Hematopoietic multipotent progenitor cell treated with erythropoietin and hydrocortisone succinate and interleukin-3 and kit ligand, for 4 days (in vitro differentiated cells): ENCODE measurements at regions not wholly inside any gene's neighbourhood (a gene's known extent, or its start where the extent isn't known, plus 50 kb on each side); places are given as distances from the start of the nearest gene placed in this dataset.

Experiments used
- DNase-seq: peaks from one replicate; pipeline ENCODE4 v3.0.0-alpha.2; 2015

DNA sequence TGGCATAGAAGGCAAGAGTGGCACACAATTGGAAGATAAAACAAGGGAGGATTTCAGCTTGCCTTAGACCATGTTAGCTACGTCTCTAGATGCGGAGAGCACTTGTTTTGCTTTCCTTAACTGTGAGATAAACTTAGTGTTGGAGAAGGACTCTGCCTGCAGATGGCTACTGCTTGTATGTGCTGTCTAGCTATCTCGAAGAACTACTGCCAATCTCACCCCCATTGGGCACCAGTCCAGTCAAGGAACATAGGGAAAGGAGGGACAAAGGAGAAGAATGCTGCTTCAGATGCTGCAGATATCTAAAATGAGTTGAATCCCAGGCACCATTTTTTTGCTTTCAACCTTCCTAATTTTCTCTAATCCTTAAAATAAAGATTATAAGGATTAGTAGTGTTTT is 726.0 kb upstream of the ARGLU1 start:
- DNase-seq, result no peak

DNA sequence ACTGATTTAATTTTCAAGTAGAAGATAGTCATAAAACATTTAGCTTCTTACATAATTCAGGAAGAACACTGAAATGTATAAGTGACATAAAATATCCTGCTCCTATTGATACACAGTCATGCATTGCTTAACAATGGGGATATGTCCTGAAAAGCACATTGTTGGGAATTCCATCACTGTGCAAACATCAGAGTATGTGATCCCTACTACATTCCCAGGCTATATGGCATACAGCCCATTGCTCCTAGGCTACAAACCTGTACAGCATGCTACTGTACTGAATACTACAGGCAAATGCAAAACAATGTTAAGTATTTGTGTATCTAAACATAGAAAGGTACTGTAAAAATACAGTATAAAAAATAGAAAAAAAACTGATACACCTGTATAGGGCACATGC is 723.9 kb upstream of the ARGLU1 start:
- no peak for DNase-seq

DNA sequence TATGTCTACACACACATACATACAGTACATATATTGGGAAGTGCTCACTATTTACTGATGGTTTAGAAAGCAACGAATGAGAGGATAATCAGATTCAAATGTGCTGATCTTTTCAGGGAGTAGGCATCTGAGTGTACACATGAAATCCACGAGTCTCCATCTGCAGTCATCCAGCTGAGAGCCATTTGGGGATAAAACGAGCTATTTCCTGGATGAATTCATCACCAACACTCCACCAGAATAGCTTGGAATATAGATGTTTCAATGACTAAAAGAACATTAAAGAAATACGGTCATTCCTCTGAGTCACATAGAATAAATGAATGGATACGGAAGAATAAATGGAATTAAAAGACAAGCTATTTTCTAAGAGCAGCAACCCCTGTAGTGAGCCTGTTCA is 721.6 kb upstream of the ARGLU1 start:
- DNase-seq, result no peak

DNA sequence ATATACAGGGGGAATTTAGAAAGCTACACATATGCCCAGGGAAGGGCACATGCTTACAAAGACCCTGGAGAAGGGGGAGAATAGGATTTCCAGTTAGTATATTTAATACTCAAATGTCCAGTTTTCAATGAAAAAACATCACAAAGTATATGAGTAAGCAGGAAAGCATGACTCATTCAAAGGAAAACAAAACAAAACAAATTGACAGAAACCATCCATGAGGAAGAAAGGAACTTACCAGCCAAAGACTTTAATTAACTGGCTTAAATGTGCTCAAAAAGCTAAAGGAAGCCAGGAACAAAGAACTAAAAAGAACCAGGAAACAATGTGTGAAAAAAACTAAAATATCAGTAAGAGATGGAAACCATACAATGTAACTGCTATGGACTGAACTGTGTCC is 716.2 kb upstream of the ARGLU1 start:
- DNase-seq, result no peak

DNA sequence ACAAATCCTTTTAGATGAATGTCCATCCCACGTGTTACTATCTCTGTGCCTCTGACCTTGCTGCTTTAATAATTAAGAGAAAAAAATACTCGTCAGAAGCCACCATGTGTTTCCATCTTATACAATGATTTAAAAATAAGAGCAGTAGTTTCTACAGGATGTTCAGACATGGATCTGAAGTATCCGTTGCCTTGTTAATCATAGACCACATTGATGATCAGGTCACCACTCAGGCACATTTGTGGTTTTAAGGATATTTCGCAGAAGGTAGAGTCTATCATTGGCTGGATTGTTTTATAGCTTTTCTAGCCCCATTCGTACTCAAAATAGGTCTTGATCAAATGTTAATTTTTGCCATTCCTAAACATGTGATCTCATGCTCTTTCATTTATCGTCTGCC is 710.0 kb upstream of the ARGLU1 start:
- DNase-seq, result no peak

DNA sequence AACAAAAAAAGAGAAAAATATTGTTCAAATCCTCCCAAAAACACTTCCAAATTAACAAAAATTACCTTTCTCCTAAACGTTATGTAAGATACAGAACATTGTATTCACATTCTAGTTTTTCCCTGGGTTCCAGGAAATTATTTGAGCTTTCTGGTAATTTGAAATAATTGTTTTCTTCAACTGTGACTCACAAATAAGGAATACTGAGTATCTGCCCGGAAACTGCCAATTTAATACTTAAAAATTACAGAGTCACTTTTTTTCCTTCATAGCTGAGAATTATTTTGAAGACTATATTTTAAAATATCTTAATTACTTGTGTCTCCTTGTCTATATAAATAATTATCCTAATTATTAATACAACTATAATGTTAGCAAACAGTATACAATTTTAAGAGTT is 709.0 kb upstream of the ARGLU1 start:
- DNase-seq, result no peak

DNA sequence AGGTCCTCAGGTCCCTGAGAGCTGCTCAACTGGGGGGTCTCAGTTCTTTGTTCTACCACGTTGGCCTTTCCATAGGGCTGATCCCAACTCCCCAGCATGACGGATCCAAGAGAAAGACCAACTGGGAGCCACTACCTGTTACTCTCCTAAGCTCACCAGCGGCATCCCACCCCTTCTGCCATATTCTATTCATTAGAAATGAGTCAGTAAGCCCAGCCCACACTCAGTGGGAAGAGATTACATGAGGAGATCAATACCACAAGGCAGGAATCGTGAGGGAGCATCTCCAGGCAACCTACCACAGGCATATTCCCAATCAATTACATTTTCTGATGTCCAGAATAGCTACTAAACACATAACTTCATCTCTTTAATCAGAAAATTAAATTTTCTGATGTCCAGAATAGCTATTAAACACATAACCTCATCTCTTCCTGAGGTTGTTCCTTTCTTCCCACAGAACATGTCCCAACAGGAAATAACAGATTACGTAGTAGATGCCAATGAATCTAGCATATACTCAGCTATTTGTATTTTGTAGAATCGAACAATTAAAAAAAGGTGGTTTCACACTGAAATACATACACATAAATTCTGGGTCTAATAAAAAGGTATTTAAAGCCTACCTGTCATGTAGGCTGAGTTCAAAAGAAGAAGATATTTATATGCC is 708.1 kb upstream of the ARGLU1 start:
- DNase-seq, result no peak

DNA sequence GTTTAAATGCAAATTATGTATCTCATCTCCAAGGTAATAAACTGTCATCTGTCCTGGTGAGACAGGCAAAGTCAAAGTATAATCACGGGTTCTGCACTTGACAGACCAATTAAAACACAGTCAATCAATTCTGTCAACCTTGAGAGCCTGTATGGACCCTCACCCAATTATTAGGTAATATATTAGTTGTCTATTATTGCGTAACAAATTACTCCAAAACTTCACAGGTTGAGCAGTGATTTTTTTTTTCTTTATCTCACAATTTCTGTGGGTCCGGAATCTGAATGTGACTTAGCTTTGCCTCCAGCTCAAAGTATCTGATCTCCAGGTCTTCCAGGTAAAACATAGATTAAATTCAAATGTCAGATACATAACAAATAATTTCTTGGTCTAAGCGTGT is 707.4 kb upstream of the ARGLU1 start:
- no peak for DNase-seq

DNA sequence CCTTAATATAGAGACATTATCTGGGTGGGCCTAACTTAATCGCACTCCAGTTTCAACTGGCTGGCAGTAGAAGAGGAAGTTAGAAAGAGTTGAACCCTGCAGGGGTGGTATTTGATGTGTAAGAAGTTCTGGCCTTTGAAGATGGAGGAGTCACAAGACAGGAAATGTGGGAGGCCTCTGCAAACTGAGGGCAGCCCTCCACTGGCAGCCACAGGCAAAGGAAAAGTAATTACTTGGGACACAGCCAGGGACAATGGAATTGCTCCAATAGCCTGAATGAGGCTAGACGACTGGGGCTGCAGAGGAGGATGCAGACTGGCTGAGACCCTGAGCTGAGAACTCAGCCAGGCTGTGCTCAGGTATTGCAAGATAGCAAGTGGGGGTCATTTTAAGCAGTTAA is 703.3 kb upstream of the ARGLU1 start:
- no peak for DNase-seq

DNA sequence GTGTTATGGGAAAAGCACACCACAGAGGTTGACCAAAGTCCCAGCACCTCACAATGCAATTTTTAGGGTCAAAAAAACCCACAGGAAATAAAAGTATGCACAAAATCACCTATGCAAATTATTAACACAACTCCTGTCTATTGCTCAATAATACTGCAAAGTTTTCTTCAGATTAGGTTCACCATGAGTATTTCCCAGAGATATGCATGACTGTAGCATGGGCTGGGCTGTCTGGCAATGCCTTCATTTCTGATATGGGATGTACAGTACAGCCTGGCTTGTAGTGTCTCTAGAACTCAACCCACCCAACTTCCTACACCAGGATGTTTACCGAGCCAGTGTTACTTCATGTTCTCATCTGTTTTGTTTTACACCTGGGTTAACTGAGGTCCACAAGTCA is 698.7 kb upstream of the ARGLU1 start:
- no peak for DNase-seq

DNA sequence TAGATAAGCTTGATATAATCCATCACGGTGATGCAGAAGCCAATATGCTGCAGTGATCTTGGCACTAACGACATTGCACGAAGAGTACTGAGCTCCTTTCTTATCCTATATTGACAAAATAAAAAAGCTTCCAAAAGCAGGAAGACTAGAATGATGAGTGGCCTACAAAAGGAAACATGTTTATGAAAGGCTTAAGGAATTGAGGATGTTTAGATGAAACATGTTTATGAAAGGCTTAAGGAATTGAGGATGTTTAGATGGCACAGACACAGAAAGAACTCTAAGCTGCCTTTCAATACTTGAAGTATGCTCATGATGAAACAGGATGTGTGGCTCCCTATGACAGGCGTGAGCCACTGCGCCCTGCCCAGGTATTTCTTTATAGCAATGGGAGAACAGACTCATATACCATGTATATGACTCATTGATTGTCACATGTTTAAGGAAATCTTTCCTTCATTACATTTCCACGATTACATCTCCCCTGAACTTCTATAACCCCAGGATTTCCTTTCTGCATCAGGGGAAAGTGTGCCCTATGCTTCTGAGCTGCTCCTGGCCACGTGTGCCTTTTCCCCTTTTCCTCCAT is 690.8 kb upstream of the ARGLU1 start:
- no peak for DNase-seq

DNA sequence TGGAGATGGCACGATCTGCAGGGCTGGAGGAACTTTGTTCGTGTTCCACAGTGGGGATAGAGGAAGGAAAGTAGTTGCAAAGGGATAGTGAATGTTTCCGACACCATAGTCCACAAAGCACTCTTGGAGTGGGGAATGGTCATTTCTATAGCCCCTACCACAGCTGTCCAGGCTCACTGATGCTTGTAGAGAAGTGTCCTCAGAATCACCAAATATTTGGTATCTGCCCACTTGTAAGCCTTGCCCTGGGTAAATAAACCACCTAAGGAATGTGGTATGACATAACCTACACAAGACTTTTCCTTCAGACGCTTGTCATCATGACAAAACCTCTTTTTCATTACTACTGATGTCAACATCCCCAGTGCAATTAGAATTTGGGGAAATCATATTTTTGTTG is 686.5 kb upstream of the ARGLU1 start:
- DNase-seq, result no peak

DNA sequence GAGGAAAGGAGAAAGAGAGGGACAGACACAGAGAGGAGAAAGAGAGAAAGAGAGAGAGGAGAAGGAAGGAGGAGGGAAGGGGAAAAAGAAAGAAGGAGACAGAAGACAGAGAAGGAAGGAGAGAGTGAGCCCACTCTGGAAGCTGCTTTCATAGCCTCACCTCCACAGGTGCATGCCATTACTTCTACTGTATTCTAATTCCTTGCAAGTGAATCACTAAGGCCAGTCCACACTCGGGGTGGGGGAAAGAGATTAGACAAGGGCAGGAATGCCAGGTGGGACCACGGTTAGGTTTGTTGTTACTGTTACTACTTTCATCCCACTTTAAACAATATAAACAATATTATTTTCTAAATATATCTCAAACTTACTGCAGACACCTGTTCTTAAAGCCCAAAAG is 684.5 kb upstream of the ARGLU1 start:
- no peak for DNase-seq

DNA sequence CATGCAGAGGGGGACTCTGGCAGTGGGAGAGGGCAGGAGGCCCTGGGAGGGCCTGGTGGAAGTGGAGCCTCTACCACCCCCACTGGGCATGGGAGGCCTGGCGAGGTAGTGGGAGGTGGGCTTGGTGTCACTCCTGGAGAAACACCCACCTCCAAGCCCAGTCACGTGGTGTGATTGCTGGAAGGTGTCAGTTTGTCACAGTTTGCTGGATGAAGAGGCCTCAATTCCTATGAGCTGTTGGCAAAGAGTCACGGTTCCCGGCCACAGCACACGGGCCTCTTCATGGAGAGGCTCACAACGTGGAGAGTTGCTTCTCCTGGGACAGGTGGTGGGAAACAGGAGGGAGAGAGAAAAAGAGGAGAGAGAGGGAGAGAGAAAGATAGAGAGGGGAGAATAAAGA is 684.1 kb upstream of the ARGLU1 start:
- DNase-seq, result no peak

DNA sequence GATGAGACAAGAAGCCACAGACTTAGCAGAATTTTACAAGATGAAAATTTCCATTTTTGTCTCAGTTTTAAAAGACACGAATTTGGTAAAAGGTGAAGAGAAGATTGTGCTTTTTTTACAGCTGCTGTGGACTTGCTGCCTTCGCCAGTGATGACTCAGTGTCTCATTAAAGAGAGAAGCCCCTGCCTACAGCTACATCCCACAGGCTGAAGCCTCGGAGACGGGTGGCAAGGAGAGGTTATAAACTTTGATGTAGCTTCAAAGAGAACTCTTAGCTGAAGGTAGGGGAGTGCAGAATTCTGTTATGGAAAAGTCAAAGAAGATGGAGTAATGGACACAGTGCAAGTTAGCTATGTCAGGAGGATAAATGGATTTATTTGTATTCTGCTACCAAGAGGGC is 683.4 kb upstream of the ARGLU1 start:
- DNase-seq, result no peak

DNA sequence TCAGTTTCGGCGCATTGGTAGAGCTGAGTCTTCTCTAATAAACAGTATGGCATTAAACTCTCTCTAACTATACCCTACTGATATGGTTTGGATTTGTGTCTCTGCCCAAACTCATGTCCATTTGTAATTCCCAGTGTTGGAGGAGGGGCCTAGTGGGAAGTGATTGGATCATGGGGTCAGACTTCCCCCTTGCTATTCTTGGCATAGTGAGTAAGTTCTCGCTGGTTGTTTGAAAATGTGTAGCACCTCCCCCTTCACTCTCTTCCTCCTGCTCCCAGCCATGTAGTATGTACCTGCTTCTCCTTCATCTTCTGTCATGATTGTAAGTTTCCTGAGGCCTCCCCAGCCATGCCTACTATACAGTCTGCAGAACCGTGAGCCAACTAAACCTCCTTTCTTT is 682.7 kb upstream of the ARGLU1 start:
- no peak for DNase-seq

DNA sequence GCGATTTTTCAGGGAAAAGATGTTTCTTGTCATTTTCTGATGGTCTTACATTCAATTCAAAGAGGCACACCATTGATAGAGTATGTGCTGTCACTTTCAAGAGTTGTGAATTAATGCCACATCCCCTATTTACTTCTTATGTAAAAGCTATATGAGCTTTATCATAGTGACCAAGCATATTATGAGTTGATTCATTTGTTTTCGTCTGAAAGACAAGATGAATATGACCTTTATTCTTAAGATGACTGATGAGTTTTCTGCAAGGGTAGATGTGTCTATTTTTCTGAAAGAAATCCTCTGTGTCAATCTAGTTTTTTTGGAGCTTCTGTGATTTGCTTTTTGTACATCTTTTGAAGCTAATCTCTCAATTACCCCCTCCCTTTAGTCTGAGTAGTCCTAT is 676.3 kb upstream of the ARGLU1 start:
- DNase-seq, result no peak

DNA sequence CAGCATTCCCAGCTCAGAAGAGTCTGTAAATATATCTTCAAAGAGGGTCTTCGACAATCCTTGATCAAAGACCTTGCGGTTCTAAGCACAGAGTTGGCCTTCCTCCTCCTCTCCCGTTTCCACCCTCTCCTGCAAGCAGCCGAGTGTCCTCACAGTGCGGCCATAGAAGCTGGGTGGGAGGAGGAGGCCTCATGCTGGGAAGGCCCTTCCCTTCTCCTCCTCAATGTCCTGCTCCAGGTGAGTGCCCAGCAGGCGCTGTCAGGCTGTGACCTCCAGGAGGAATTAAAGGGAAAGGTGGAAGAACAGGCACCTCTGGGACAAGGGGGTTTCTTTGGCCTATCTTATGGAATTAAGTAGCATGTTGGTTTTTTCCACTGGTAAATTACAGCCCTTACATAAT is 674.2 kb upstream of the ARGLU1 start:
- no peak for DNase-seq

DNA sequence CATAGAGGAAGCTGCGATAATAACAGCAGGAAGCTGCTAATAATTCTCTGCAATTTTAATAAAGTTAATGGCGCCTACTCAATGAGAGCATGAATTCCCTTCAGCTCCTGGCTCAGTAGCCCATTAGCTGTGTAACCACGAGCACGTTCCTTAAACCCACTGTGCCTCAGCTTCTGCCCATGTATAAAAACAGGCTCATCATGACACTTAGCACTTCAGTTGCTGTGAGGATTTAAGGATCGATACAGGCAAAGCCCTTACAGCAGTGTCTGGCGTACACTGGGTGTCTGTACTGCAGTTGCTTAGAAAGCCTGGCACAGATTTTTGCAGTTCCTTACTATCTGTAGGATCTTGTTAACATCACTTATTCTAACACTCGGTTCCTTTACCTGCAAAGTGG is 673.4 kb upstream of the ARGLU1 start:
- DNase-seq, result no peak

DNA sequence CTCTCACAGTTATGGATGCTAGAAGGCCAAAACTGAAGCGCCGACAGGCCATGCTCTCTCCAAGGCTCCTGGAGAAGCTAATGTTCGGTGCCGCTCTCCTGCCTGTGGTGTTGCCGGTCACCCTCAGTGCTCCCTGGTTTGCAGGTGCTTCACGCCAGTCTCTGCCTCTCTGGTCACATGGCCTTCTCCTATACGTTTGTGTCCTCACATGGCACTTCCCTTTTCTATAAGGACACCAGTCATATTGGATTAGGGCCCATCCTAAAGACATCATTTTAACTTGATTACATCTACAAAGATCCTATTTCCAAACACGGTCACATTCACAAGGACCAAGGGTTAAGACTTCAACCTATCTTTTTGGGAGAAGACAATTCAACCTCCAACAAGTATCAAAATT is 671.3 kb upstream of the ARGLU1 start:
- no peak for DNase-seq

DNA sequence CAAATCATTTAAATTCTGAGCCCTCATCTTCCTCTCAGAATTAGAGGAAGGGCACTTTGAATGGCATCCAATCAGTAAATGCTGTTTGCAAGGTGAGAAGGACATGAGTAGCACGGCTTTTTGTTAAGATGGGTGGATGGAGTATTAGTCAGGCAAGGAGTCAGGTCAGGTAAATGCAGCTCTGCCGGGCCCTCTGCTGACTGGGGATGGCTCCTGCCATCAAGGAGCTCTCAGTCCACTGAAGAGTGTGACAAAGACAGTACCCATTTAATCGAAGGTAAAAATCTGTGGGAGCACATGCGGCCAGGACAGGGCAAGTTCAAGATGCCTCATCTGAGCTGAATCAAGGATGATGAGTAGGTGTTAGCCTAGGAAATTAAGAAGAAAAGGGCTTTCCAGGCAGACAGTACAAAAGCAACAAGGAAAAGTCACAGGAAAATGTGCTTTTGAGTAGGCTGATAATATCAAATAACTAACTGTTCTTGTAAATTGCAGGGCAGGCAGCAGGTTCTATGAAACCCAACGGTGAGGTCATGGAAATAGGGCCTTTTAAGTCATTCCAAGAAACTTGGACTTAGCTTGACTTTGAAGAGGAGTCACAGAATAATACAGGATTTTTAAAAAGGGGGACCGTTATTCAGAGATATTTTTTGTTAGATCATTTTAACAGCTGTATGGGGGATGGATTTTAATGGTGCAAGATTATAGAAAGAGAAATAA is 670.5 kb upstream of the ARGLU1 start:
- no peak for DNase-seq

DNA sequence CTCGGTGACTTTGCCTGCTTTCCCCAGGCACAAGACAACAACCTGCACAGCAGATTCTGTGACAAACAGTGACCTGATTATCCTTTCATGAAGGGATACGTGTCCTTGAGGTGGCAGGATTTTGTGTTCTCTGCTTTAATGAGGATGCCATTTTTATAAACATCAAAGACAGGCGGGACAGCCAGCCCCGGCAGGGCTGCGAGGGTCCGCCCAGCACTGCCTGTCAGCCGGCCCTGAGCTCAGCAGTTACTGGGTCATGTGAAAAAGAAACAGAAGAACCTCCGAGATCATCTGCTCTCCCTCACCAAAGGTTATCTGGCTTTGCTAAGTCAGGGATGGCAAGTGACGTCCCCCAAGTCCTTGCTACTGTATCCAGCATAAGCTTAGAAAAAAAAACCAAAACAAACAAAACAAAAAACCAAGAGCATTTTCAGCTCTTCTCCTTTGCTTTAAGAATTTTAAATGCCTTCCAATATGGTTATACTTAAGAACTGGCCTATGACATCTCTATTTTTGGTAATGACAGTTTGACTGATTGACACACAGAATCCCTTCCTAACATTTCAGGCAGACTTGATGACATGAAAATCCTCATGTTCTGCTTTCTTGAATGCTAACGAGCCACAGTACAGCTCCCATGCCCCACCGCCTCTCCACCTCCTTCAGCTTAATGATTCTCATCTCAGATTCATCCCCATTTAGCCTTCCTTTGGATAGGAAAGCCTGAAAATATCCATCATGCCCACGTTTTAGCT is 666.6 kb upstream of the ARGLU1 start:
- no peak for DNase-seq

DNA sequence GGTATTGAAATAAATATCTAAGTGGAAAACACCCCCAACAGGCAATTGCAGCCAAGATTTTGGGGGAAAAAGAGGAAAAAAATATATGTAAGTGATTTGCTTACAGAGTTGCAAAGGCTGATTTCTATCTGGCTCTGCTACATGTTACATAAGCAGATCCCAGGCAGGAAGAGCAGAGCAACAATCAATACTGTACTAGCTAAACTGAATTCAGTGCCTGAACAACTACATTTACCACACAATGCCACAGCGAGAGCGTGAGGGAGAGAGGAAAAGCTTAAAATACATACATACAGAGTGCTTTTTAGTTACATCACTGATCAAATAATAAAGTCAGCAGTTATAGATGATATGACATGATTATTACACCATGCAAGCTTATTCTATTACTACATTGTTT is 665.6 kb upstream of the ARGLU1 start:
- no peak for DNase-seq

DNA sequence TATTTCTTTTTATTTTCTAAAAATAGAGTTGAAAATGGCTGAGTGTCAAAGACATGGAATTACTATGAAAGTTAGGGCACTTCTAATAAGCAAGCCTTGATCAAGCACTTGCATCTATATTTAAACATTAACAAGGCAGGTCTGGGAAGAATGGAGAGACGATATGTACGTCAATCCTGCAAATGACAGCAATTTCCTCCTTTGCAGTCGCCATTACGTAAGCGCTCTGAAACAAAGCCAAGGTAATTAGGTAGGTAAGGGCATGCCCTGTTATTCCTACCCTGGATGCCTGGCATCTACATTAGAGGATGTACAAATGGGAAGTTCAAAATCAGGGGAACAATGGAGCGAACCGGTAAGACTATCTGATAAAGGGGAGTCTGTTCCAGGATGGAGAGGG is 664.0 kb upstream of the ARGLU1 start:
- DNase-seq, result no peak
